Stomach (tissue), 8 donors: ENCODE measurements at regions not wholly inside any gene's neighbourhood (a gene's known extent, or its start where the extent isn't known, plus 50 kb on each side); places are given as distances from the start of the nearest gene placed in this dataset.

Experiments
- DNase-seq, 2 donors: peaks; one replicate each; pipeline versions ENCODE4 v3.0.0 to v3.0.0-alpha.2; 2013 to 2019
- H3K27ac ChIP-seq, 5 donors: fragments of 200-600 bp in 4 of 5; sonication (generic) in 4 of 5; one replicate each; pipeline ENCODE4 v1.5.1; 2013 to 2019; ENCODE audit warnings: mild to moderate bottlenecking in 1 of 5, moderate library complexity in 1 of 5
- H3K27me3 ChIP-seq, 3 donors: fragments of 200-600 bp; sonication (generic); one replicate each; pipeline ENCODE4 v1.5.1; 2017 to 2019; ENCODE audit warnings: mixed run types in 1 of 3
- H3K36me3 ChIP-seq, 4 donors: fragments of 200-600 bp; sonication (generic); 1 replicate in 3 of 4; 2 replicates in 1 of 4; pipeline ENCODE4 v1.5.1; 2016 to 2019
- H3K4me1 ChIP-seq, 4 donors: fragments of 200-600 bp; sonication (generic); one replicate each; pipeline ENCODE4 v1.5.1; 2016 to 2019
- H3K4me3 ChIP-seq, 4 donors: fragments of 200-600 bp; sonication (generic) in 3 of 4; one replicate each; pipeline ENCODE4 v1.5.1; 2016 to 2019; ENCODE audit warnings: mild to moderate bottlenecking in 1 of 4
- H3K9me3 ChIP-seq, 4 donors: fragments of 200-600 bp; sonication (generic); one replicate each; pipeline ENCODE4 v1.5.1; 2016 to 2019
- EP300 ChIP-seq: sonication (generic); formaldehyde crosslinking; IDR thresholded peaks from one replicate; pipeline ENCODE4 v1.6.1; 2017; ENCODE audit warnings: antibody characterized with exemption
- POLR2A ChIP-seq, 4 donors: fragments of 450-650 bp; IDR thresholded peaks; one replicate each; pipeline ENCODE4 v1.6.1; 2016; ENCODE audit warnings: antibody characterized with exemption in 4 of 4, control low read depth in 2 of 4, mild to moderate bottlenecking in 1 of 4, moderate library complexity in 1 of 4
- POLR2AphosphoS5 ChIP-seq, 3 donors: sonication (generic); formaldehyde crosslinking; IDR thresholded peaks; one replicate each; pipeline ENCODE4 v1.6.1; 2016; ENCODE audit warnings: antibody characterized with exemption in 3 of 3
- WGBS, 5 donors: extraction: QIAGEN DNeasy Blood & Tissue Kit in 3 of 5; methylation state at CpG; one replicate each; pipeline versions ENCODE4 v1.1.5 to v1.1.7; 2013 to 2018; 5-methylcytosine and 5-hydroxymethylcytosine counted together
- intact Hi-C: fragments of 100-400 bp; cut with DNase I; formaldehyde crosslinking; loops from one replicate; pipeline ENCODE4 v1.15.1; 2023; ENCODE audit warnings: low total_unique reads
- TF ChIP-seq, protein P1 (sequence below), 7 experiments: fragments of 450-650 bp in 4 of 7; fragments of 200-600 bp in 3 of 7; sonication (generic) in 3 of 7; IDR thresholded peaks; one replicate each; pipeline ENCODE4 v1.5.1; 2016 to 2019; ENCODE audit warnings: antibody characterized with exemption in 7 of 7, control low read depth in 2 of 7, mild to moderate bottlenecking in 1 of 7
- donor health status: healthy with polysubstance abuse.
- donor health status: Bipolar disorder and iron deficiency.
- donor health status: healthy.

GRCh38 chr6:138681627-138682026 is 91.9 kb upstream of the CCDC28A start:
- intact Hi-C loops, result no loop called here
- 44 to 69% (median 60%) methylated on average over 4 of the region's 4 CpGs for WGBS, 5 donors
- DNase-seq, result no peak
- no peaks in the 10 kb centered on the region for H3K27me3 ChIP-seq
- H3K4me3 ChIP-seq, result no peak overlapping the region
- H3K4me1 ChIP-seq, result peaks cover 0 to 6% (median 2%) of the 10 kb centered on the region in 4 donors
- no peak overlapping the region for H3K27ac ChIP-seq
- TF ChIP-seq EP300 (no peak), POLR2A (IDR thresholded peaks at IDR 0.05) (no peak), POLR2AphosphoS5 (IDR thresholded peaks at IDR 0.05) (no peak)
- TF ChIP-seq, protein P1, sequence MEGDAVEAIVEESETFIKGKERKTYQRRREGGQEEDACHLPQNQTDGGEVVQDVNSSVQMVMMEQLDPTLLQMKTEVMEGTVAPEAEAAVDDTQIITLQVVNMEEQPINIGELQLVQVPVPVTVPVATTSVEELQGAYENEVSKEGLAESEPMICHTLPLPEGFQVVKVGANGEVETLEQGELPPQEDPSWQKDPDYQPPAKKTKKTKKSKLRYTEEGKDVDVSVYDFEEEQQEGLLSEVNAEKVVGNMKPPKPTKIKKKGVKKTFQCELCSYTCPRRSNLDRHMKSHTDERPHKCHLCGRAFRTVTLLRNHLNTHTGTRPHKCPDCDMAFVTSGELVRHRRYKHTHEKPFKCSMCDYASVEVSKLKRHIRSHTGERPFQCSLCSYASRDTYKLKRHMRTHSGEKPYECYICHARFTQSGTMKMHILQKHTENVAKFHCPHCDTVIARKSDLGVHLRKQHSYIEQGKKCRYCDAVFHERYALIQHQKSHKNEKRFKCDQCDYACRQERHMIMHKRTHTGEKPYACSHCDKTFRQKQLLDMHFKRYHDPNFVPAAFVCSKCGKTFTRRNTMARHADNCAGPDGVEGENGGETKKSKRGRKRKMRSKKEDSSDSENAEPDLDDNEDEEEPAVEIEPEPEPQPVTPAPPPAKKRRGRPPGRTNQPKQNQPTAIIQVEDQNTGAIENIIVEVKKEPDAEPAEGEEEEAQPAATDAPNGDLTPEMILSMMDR (IDR thresholded peaks at IDR 0.05), result no peak
- no peaks in the 10 kb centered on the region for H3K9me3 ChIP-seq
- H3K36me3 ChIP-seq, result no peaks in the 10 kb centered on the region

- DNase-seq, result no peak
- no peak overlapping the region for H3K27ac ChIP-seq
- H3K36me3 ChIP-seq, result no peaks in the 10 kb centered on the region
- peaks cover 0 to 6% (median 2%) of the 10 kb centered on the region in 4 donors for H3K4me1 ChIP-seq
- no peak for TF ChIP-seq EP300
- TF ChIP-seq, protein P1 (IDR thresholded peaks at IDR 0.05), result no peak
- no peak for TF ChIP-seq POLR2AphosphoS5 (IDR thresholded peaks at IDR 0.05)
- TF ChIP-seq POLR2A (IDR thresholded peaks at IDR 0.05), result no peak
- H3K9me3 ChIP-seq, result no peaks in the 10 kb centered on the region
- WGBS, 5 donors, result 77 to 86% (median 82%) methylated on average over 12 to 26 of the region's 26 CpGs
- no peak overlapping the region for H3K4me3 ChIP-seq
- intact Hi-C loops, result no loop called here
- no peaks in the 10 kb centered on the region for H3K27me3 ChIP-seq
These were observed 90.7 kb upstream of the CCDC28A start for GRCh38 chr6:138682704-138683527.

DNA sequence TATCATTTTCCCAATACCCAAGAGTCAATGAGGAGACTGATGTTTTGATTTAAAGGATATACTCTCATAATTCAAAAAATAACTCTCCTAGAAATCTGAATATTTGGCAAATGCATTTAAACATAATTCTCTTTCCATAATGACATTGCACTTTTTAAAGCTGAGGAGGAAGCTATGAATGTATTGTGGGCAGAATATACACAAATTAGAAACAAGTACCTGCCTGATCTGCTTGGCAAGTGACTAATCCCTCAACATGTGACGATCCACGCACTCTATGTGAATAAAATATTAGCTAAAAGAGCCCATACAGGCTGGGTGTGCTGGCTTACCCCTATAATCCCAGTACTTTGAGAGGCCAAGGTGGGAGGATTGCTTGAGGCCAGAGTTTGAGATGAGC is 88.3 kb upstream of the CCDC28A start:
- Histone ChIP-seq H3K36me3 (no peaks in the 10 kb centered on the region), H3K27me3 (no peaks in the 10 kb centered on the region), H3K9me3 (no peaks in the 10 kb centered on the region), H3K27ac (no peak overlapping the region), H3K4me3 (no peak overlapping the region), H3K4me1 (peaks cover 0 to 6% (median 2%) of the 10 kb centered on the region in 4 donors)
- no peak for DNase-seq
- intact Hi-C loops, result loop anchor here (5.0 kb wide), 1 partner anchor 87 kb away; the partner anchor contains the start of gene CCDC28A
- TF ChIP-seq EP300, result no peak
- TF ChIP-seq POLR2A (IDR thresholded peaks at IDR 0.05), result no peak
- TF ChIP-seq, protein P1 (IDR thresholded peaks at IDR 0.05), result no peak
- no peak for TF ChIP-seq POLR2AphosphoS5 (IDR thresholded peaks at IDR 0.05)
- 72 to 94% (median 90%) methylated on average over 2 of the region's 2 CpGs for WGBS, 5 donors

- no peak for DNase-seq
- no peak overlapping the region for H3K4me3 ChIP-seq
- no peaks in the 10 kb centered on the region for H3K27me3 ChIP-seq
- no peak for TF ChIP-seq EP300
- no peak for TF ChIP-seq POLR2A (IDR thresholded peaks at IDR 0.05)
- TF ChIP-seq, protein P1 (IDR thresholded peaks at IDR 0.05), result no peak
- no peak for TF ChIP-seq POLR2AphosphoS5 (IDR thresholded peaks at IDR 0.05)
- no peak overlapping the region for H3K27ac ChIP-seq
- no peaks in the 10 kb centered on the region for H3K9me3 ChIP-seq
- H3K4me1 ChIP-seq, result peaks cover 0 to 6% (median 2%) of the 10 kb centered on the region in 4 donors
- intact Hi-C loops, result loop anchor here (5.0 kb wide), 1 partner anchor 87 kb away; the partner anchor contains the start of gene CCDC28A
- no peaks in the 10 kb centered on the region for H3K36me3 ChIP-seq
These were observed 87.8 kb upstream of the CCDC28A start for GRCh38 chr6:138685781-138686180.
